ENCODE measurements at regions not wholly inside any gene's neighbourhood (a gene's known extent, or its start where the extent isn't known, plus 50 kb on each side); places are given as distances from the start of the nearest gene placed in this dataset.

GRCh38 chr10:33618196-33618595, 283.7 kb upstream of the NRP1 start:
- Histone ChIP-seq H3K9me3 (no peaks in the 10 kb centered on the region), H3K27me3 (no peaks in the 10 kb centered on the region), H3K36me3 (ENCODE audit: low read depth, missing control alignments) (no peaks in the 10 kb centered on the region), H3K4me3 (no peak overlapping the region), H3K4me1 (no peaks in the 10 kb centered on the region), H3K27ac (no peak overlapping the region)
- no peak for DNase-seq
- 68 to 78% methylated on average over 2 of the region's 2 CpGs for WGBS, 2 donors
- intact Hi-C loops (cut with DNase I; ENCODE audit: low total_unique reads), result no loop called here
- TF ChIP-seq POLR2A (IDR thresholded peaks at IDR 0.05) (no peak), CTCF (IDR thresholded peaks at IDR 0.05) (no peak)

- Histone ChIP-seq H3K36me3 (ENCODE audit: low read depth, missing control alignments) (no peaks in the 10 kb centered on the region), H3K4me3 (no peak overlapping the region), H3K4me1 (no peaks in the 10 kb centered on the region), H3K27ac (no peak overlapping the region), H3K27me3 (no peaks in the 10 kb centered on the region), H3K9me3 (no peaks in the 10 kb centered on the region)
- WGBS, 2 donors, result 77 to 82% methylated on average over 8 of the region's 8 CpGs
- intact Hi-C loops (cut with DNase I; ENCODE audit: low total_unique reads), result no loop called here
- DNase-seq, result no peak
- TF ChIP-seq POLR2A (IDR thresholded peaks at IDR 0.05), result no peak
- no peak for TF ChIP-seq CTCF (IDR thresholded peaks at IDR 0.05)
Measured at GRCh38 chr10:33617381-33618080, 283.1 kb upstream of the NRP1 start.

GRCh38 chr10:33616956-33617355, 282.5 kb upstream of the NRP1 start:
- Histone ChIP-seq H3K4me3 (no peak overlapping the region), H3K27me3 (no peaks in the 10 kb centered on the region), H3K9me3 (no peaks in the 10 kb centered on the region), H3K27ac (no peak overlapping the region), H3K36me3 (ENCODE audit: low read depth, missing control alignments) (no peaks in the 10 kb centered on the region), H3K4me1 (no peaks in the 10 kb centered on the region)
- no peak for DNase-seq
- intact Hi-C loops (cut with DNase I; ENCODE audit: low total_unique reads), result no loop called here
- WGBS, 2 donors, result 57 to 62% methylated on average over 1 of the region's 1 CpG
- TF ChIP-seq POLR2A (IDR thresholded peaks at IDR 0.05) (no peak), CTCF (IDR thresholded peaks at IDR 0.05) (no peak)

GRCh38 chr10:33612551-33612950, 278.1 kb upstream of the NRP1 start:
- H3K36me3 ChIP-seq (ENCODE audit: low read depth, missing control alignments), result no peaks in the 10 kb centered on the region
- no peaks in the 10 kb centered on the region for H3K27me3 ChIP-seq
- H3K4me3 ChIP-seq, result no peak overlapping the region
- intact Hi-C loops (cut with DNase I; ENCODE audit: low total_unique reads), result no loop called here
- no peak for TF ChIP-seq POLR2A (IDR thresholded peaks at IDR 0.05)
- no peak for TF ChIP-seq CTCF (IDR thresholded peaks at IDR 0.05)
- no peak for DNase-seq
- H3K4me1 ChIP-seq, result no peaks in the 10 kb centered on the region
- H3K9me3 ChIP-seq, result no peaks in the 10 kb centered on the region
- H3K27ac ChIP-seq, result no peak overlapping the region
- WGBS, 2 donors, result 81 to 93% methylated on average over 3 of the region's 3 CpGs

GRCh38 chr10:33612116-33612515, 277.6 kb upstream of the NRP1 start:
- Histone ChIP-seq H3K9me3 (no peaks in the 10 kb centered on the region), H3K36me3 (ENCODE audit: low read depth, missing control alignments) (no peaks in the 10 kb centered on the region), H3K4me3 (no peak overlapping the region), H3K27ac (no peak overlapping the region), H3K27me3 (no peaks in the 10 kb centered on the region), H3K4me1 (no peaks in the 10 kb centered on the region)
- WGBS, 2 donors, result 97 to 100% methylated on average over 1 of the region's 1 CpG
- TF ChIP-seq POLR2A (IDR thresholded peaks at IDR 0.05) (no peak), CTCF (IDR thresholded peaks at IDR 0.05) (no peak)
- DNase-seq, result no peak
- intact Hi-C loops (cut with DNase I; ENCODE audit: low total_unique reads), result no loop called here
